Hepatocyte (in vitro differentiated cells): ENCODE measurements at regions not wholly inside any gene's neighbourhood (a gene's known extent, or its start where the extent isn't known, plus 50 kb on each side); places are given as distances from the start of the nearest gene placed in this dataset.

ENCODE experiments used
- DNase-seq: peaks from one replicate; pipeline ENCODE4 v3.0.0-alpha.2; 2016; ENCODE audit warnings: low spot score
- H2AFZ ChIP-seq: fragments of 200-600 bp; sonication (generic); 2 replicates; pipeline ENCODE4 v1.6.0; 2016; ENCODE audit warnings: antibody characterized with exemption, mild to moderate bottlenecking
- H3K27ac ChIP-seq: fragments of 200-600 bp; sonication (generic); 2 replicates; pipeline ENCODE4 v1.5.1; 2016; ENCODE audit warnings: mild to moderate bottlenecking
- H3K27me3 ChIP-seq: fragments of 200-600 bp; sonication (generic); 2 replicates; pipeline ENCODE4 v1.6.1; 2016
- H3K36me3 ChIP-seq: fragments of 200-600 bp; sonication (generic); replicated peaks from 2 replicates; pipeline ENCODE4 v1.5.1; 2016; ENCODE audit warnings: low read depth; ENCODE audit not compliant: insufficient read depth
- H3K4me1 ChIP-seq: fragments of 200-600 bp; sonication (generic); 2 replicates; pipeline ENCODE4 v1.5.1; 2016; ENCODE audit warnings: mild to moderate bottlenecking, moderate library complexity; ENCODE audit not compliant: insufficient read depth
- H3K4me2 ChIP-seq: fragments of 200-600 bp; sonication (generic); 2 replicates; pipeline ENCODE4 v1.6.0; 2016
- H3K4me3 ChIP-seq: fragments of 200-600 bp; sonication (generic); 2 replicates; pipeline ENCODE4 v1.5.1; 2016; ENCODE audit warnings: mild to moderate bottlenecking
- H3K79me2 ChIP-seq: fragments of 200-600 bp; sonication (generic); 2 replicates; pipeline ENCODE4 v1.6.0; 2017; ENCODE audit warnings: mild to moderate bottlenecking
- H3K9me2 ChIP-seq: fragments of 200-600 bp; sonication (generic); replicated peaks from 2 replicates; pipeline ENCODE4 v1.6.0; 2017; ENCODE audit warnings: mild to moderate bottlenecking; ENCODE audit not compliant: insufficient read depth
- H3K9me3 ChIP-seq: fragments of 200-600 bp; sonication (generic); 2 replicates; pipeline ENCODE4 v1.5.1; 2016; ENCODE audit warnings: low read depth, mild to moderate bottlenecking
- H4K20me1 ChIP-seq: fragments of 200-600 bp; sonication (generic); 2 replicates; pipeline ENCODE4 v1.6.0; 2016; ENCODE audit warnings: mild to moderate bottlenecking; ENCODE audit not compliant: insufficient read depth, poor library complexity, severe bottlenecking
- CTCF ChIP-seq: fragments of 200-600 bp; sonication (generic); IDR thresholded peaks from 2 replicates; pipeline ENCODE4 v1.5.1; 2016; ENCODE audit warnings: antibody characterized with exemption, mild to moderate bottlenecking; ENCODE audit not compliant: poor library complexity
- EZH2 ChIP-seq: fragments of 200-600 bp; sonication (generic); IDR thresholded peaks from 2 replicates; pipeline ENCODE4 v1.6.1; 2016; ENCODE audit warnings: antibody characterized with exemption, mild to moderate bottlenecking, borderline replicate concordance
- EZH2phosphoT487 ChIP-seq: fragments of 200-600 bp; sonication (generic); IDR thresholded peaks from one replicate; pipeline ENCODE4 v1.6.1; 2018; ENCODE audit warnings: antibody characterized with exemption, mild to moderate bottlenecking, low read depth, moderate library complexity; ENCODE audit not compliant: unreplicated experiment, severe bottlenecking
- WGBS: methylation state at CpG from one replicate; pipeline ENCODE4 v1.1.6; 2016; ENCODE audit warnings: low lambda C conversion rate; ENCODE audit errors: missing lambda C conversion rate; 5-methylcytosine and 5-hydroxymethylcytosine counted together

GRCh38 chr4:27861381-27861787 lies 1000.7 kb downstream of the STIM2 start:
- TF ChIP-seq EZH2, result no peak
- TF ChIP-seq EZH2phosphoT487, result no peak
- TF ChIP-seq CTCF, result peak; percentile 61
- Histone ChIP-seq H3K27me3 (no peaks in the 10 kb centered on the region), H3K79me2 (no peaks in the 10 kb centered on the region), H3K36me3 (no peaks in the 10 kb centered on the region), H3K4me2 (no peak overlapping the region), H3K4me3 (no peak overlapping the region), H3K4me1 (no peaks in the 10 kb centered on the region), H2AFZ (no peak overlapping the region), H3K9me2 (no peaks in the 10 kb centered on the region), H4K20me1 (no peaks in the 10 kb centered on the region), H3K9me3 (no peaks in the 10 kb centered on the region), H3K27ac (no peak overlapping the region)
- DNase-seq, result peak; percentile 53
- 59% methylated on average over 1 of the region's 1 CpG for WGBS

- no peaks in the 10 kb centered on the region for H3K27me3 ChIP-seq
- no peak overlapping the region for H3K4me3 ChIP-seq
- no peaks in the 10 kb centered on the region for H3K36me3 ChIP-seq
- DNase-seq, result no peak
- H3K9me2 ChIP-seq, result no peaks in the 10 kb centered on the region
- no peaks in the 10 kb centered on the region for H3K9me3 ChIP-seq
- no peaks in the 10 kb centered on the region for H4K20me1 ChIP-seq
- 79% methylated on average over 5 of the region's 5 CpGs for WGBS
- H2AFZ ChIP-seq, result no peak overlapping the region
- H3K4me1 ChIP-seq, result no peaks in the 10 kb centered on the region
- no peak overlapping the region for H3K4me2 ChIP-seq
- no peak overlapping the region for H3K27ac ChIP-seq
- no peaks in the 10 kb centered on the region for H3K79me2 ChIP-seq
- TF ChIP-seq EZH2phosphoT487 (no peak), CTCF (no peak), EZH2 (no peak)
Observed at GRCh38 chr4:27861802-27862201, 1001.2 kb downstream of the STIM2 start.

GRCh38 chr4:27873596-27873995 lies 1013.0 kb downstream of the STIM2 start:
- TF ChIP-seq EZH2phosphoT487 (no peak), CTCF (no peak), EZH2 (no peak)

GRCh38 chr4:27881705-27882104 lies 1021.1 kb downstream of the STIM2 start:
- H3K79me2 ChIP-seq, result no peaks in the 10 kb centered on the region
- TF ChIP-seq CTCF (no peak), EZH2phosphoT487 (no peak), EZH2 (no peak)
- no peak for DNase-seq
- H3K4me1 ChIP-seq, result no peaks in the 10 kb centered on the region
- H3K27me3 ChIP-seq, result no peaks in the 10 kb centered on the region
- H3K27ac ChIP-seq, result no peak overlapping the region
- no peak overlapping the region for H2AFZ ChIP-seq
- H3K4me2 ChIP-seq, result no peak overlapping the region
- H3K36me3 ChIP-seq, result no peaks in the 10 kb centered on the region
- no peaks in the 10 kb centered on the region for H3K9me3 ChIP-seq
- H3K4me3 ChIP-seq, result no peak overlapping the region
- no peaks in the 10 kb centered on the region for H4K20me1 ChIP-seq
- H3K9me2 ChIP-seq, result no peaks in the 10 kb centered on the region

More at GRCh38 chr4:27873596-27873995, 1013.0 kb downstream of the STIM2 start:
- DNase-seq, result no peak
- H3K79me2 ChIP-seq, result no peaks in the 10 kb centered on the region
- no peaks in the 10 kb centered on the region for H3K4me1 ChIP-seq
- no peak overlapping the region for H3K4me2 ChIP-seq
- H4K20me1 ChIP-seq, result no peaks in the 10 kb centered on the region
- H3K27me3 ChIP-seq, result no peaks in the 10 kb centered on the region
- no peaks in the 10 kb centered on the region for H3K36me3 ChIP-seq
- no peak overlapping the region for H3K27ac ChIP-seq
- H3K9me3 ChIP-seq, result no peaks in the 10 kb centered on the region
- H3K4me3 ChIP-seq, result no peak overlapping the region
- H3K9me2 ChIP-seq, result no peaks in the 10 kb centered on the region
- no peak overlapping the region for H2AFZ ChIP-seq
